Smooth muscle cell (in vitro differentiated cells): ENCODE measurements at regions not wholly inside any gene's neighbourhood (a gene's known extent, or its start where the extent isn't known, plus 50 kb on each side); places are given as distances from the start of the nearest gene placed in this dataset.

Experiments
- DNase-seq: peaks from one replicate; lab custom pipeline; 2025; ENCODE audit not compliant: unreplicated experiment; lab: John Stamatoyannopoulos, UW
- H2AFZ ChIP-seq: fragments of 200-600 bp; sonication (generic); 2 replicates; pipeline ENCODE4 v1.6.0; 2016; ENCODE audit warnings: antibody characterized with exemption, low read depth, mild to moderate bottlenecking
- H3F3A ChIP-seq: fragments of 200-600 bp; sonication (generic); 2 replicates; pipeline ENCODE4 v1.6.0; 2017; ENCODE audit warnings: antibody characterized with exemption, low read depth
- H3K27ac ChIP-seq: fragments of 200-600 bp; sonication (generic); 2 replicates; pipeline ENCODE4 v1.5.1; 2016; ENCODE audit warnings: low read depth, mild to moderate bottlenecking
- H3K27me3 ChIP-seq: fragments of 200-600 bp; sonication (generic); 2 replicates; pipeline ENCODE4 v1.6.1; 2016; ENCODE audit warnings: low read depth, mild to moderate bottlenecking
- H3K36me3 ChIP-seq: fragments of 200-600 bp; sonication (generic); 2 replicates; pipeline ENCODE4 v1.5.1; 2016; ENCODE audit warnings: low read depth
- H3K4me1 ChIP-seq: fragments of 200-600 bp; sonication (generic); 2 replicates; pipeline ENCODE4 v1.5.1; 2016; ENCODE audit warnings: low read depth
- H3K4me2 ChIP-seq: fragments of 200-600 bp; sonication (generic); 2 replicates; pipeline ENCODE4 v1.6.0; 2016; ENCODE audit warnings: mild to moderate bottlenecking
- H3K4me3 ChIP-seq: fragments of 200-600 bp; sonication (generic); 2 replicates; pipeline ENCODE4 v1.5.1; 2016; ENCODE audit warnings: mild to moderate bottlenecking
- H3K79me2 ChIP-seq: fragments of 200-600 bp; sonication (generic); 2 replicates; pipeline ENCODE4 v1.6.0; 2016; ENCODE audit warnings: low read depth, mild to moderate bottlenecking
- H3K9ac ChIP-seq: fragments of 200-600 bp; sonication (generic); 2 replicates; pipeline ENCODE4 v1.6.0; 2016; ENCODE audit warnings: low read depth
- H3K9me3 ChIP-seq: fragments of 200-600 bp; sonication (generic); replicated peaks from 2 replicates; pipeline ENCODE4 v1.5.1; 2016; ENCODE audit warnings: low read depth
- H4K20me1 ChIP-seq: fragments of 200-600 bp; sonication (generic); 2 replicates; pipeline ENCODE4 v1.6.0; 2016; ENCODE audit warnings: low read depth
- WGBS: methylation state at CpG from one replicate; pipeline ENCODE4 v1.1.7; 2016; ENCODE audit warnings: low lambda C conversion rate; 5-methylcytosine and 5-hydroxymethylcytosine counted together
- TF ChIP-seq, protein P1 (sequence below): fragments of 200-600 bp; sonication (generic); IDR thresholded peaks from 2 replicates; pipeline ENCODE4 v1.5.1; 2017; ENCODE audit warnings: borderline replicate concordance, mild to moderate bottlenecking, antibody characterized with exemption; ENCODE audit not compliant: insufficient read depth, poor library complexity, severe bottlenecking

GRCh38 chr15:66876421-66876730, 174.3 kb downstream of the SMAD6 start:
- no peaks in the 10 kb centered on the region for H4K20me1 ChIP-seq
- no peak overlapping the region for H3K27ac ChIP-seq
- WGBS = 93% methylated on average over 3 of the region's 5 CpGs
- H3K4me1 ChIP-seq = no peaks in the 10 kb centered on the region
- no peaks in the 10 kb centered on the region for H3K79me2 ChIP-seq
- peaks cover 3% of the 10 kb centered on the region for H3F3A ChIP-seq
- H3K9ac ChIP-seq = no peak overlapping the region
- H2AFZ ChIP-seq = no peak overlapping the region
- H3K4me3 ChIP-seq = no peak overlapping the region
- no peaks in the 10 kb centered on the region for H3K9me3 ChIP-seq
- TF ChIP-seq, protein P1, sequence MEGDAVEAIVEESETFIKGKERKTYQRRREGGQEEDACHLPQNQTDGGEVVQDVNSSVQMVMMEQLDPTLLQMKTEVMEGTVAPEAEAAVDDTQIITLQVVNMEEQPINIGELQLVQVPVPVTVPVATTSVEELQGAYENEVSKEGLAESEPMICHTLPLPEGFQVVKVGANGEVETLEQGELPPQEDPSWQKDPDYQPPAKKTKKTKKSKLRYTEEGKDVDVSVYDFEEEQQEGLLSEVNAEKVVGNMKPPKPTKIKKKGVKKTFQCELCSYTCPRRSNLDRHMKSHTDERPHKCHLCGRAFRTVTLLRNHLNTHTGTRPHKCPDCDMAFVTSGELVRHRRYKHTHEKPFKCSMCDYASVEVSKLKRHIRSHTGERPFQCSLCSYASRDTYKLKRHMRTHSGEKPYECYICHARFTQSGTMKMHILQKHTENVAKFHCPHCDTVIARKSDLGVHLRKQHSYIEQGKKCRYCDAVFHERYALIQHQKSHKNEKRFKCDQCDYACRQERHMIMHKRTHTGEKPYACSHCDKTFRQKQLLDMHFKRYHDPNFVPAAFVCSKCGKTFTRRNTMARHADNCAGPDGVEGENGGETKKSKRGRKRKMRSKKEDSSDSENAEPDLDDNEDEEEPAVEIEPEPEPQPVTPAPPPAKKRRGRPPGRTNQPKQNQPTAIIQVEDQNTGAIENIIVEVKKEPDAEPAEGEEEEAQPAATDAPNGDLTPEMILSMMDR = no peak
- DNase-seq = no peak
- H3K36me3 ChIP-seq = no peaks in the 10 kb centered on the region
- H3K4me2 ChIP-seq = no peak overlapping the region
- H3K27me3 ChIP-seq = peaks cover 3% of the 10 kb centered on the region

GRCh38 chr15:66876731-66877476, 174.9 kb downstream of the SMAD6 start:
- no peaks in the 10 kb centered on the region for H4K20me1 ChIP-seq
- DNase-seq = no peak
- H3F3A ChIP-seq = peaks cover 3% of the 10 kb centered on the region
- no peaks in the 10 kb centered on the region for H3K4me1 ChIP-seq
- no peaks in the 10 kb centered on the region for H3K9me3 ChIP-seq
- no peak overlapping the region for H2AFZ ChIP-seq
- H3K36me3 ChIP-seq = no peaks in the 10 kb centered on the region
- H3K79me2 ChIP-seq = no peaks in the 10 kb centered on the region
- no peak overlapping the region for H3K27ac ChIP-seq
- TF ChIP-seq, protein P1 = no peak
- H3K4me2 ChIP-seq = no peak overlapping the region
- peaks cover 3% of the 10 kb centered on the region for H3K27me3 ChIP-seq
- H3K4me3 ChIP-seq = no peak overlapping the region
- 90% methylated on average over 20 of the region's 20 CpGs for WGBS
- no peak overlapping the region for H3K9ac ChIP-seq

DNA sequence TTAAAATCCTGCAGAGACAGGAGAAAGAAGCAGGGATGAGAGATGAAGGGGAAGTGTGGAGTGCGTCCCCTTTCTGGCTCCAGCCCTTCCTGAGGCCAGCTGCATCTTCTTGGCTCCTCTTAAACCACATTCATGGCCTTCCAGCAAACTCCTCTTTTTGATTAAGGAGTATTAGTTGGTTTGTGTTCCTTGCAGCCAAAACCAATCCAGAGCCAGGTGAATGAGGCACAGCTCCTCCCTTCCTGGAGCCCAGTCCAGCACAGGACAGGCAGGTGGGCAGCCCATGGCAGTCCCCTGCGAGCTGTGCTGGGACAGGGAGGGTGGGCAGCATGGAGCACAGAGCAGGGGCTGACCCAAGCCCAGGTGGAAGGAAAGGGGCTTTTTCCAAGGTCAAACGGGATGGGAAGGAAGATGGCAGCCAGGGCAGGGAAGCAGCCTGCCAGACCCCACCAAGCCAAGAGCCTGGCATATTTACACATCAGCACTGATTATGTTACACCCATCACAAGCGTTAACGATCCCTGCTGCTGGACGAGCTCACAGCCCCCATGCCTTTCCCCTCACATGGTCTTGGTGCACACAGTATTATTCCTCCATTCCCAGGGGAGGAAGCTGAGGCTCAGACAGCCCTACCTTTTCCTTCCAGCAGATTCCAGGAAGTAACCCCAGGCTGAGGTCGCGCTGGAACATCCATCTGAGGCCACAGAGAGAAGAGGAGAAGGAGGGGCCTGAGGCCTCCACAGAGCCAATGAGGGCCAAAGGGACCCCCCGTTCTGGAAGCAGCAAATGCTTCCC, 175.6 kb downstream of the SMAD6 start:
- no peaks in the 10 kb centered on the region for H3K36me3 ChIP-seq
- H3K9ac ChIP-seq = no peak overlapping the region
- no peaks in the 10 kb centered on the region for H3K79me2 ChIP-seq
- no peak for DNase-seq
- H2AFZ ChIP-seq = no peak overlapping the region
- no peak overlapping the region for H3K4me2 ChIP-seq
- H3K27ac ChIP-seq = no peak overlapping the region
- TF ChIP-seq, protein P1 = no peak
- no peaks in the 10 kb centered on the region for H4K20me1 ChIP-seq
- H3K9me3 ChIP-seq = no peaks in the 10 kb centered on the region
- 89% methylated on average over 9 of the region's 9 CpGs for WGBS
- H3K27me3 ChIP-seq = peaks cover 3% of the 10 kb centered on the region
- H3F3A ChIP-seq = peaks cover 10% of the 10 kb centered on the region
- H3K4me1 ChIP-seq = peaks cover 7% of the 10 kb centered on the region
- H3K4me3 ChIP-seq = no peak overlapping the region
